ENCODE measurements at regions not wholly inside any gene's neighbourhood (a gene's known extent, or its start where the extent isn't known, plus 50 kb on each side); places are given as distances from the start of the nearest gene placed in this dataset.

DNA sequence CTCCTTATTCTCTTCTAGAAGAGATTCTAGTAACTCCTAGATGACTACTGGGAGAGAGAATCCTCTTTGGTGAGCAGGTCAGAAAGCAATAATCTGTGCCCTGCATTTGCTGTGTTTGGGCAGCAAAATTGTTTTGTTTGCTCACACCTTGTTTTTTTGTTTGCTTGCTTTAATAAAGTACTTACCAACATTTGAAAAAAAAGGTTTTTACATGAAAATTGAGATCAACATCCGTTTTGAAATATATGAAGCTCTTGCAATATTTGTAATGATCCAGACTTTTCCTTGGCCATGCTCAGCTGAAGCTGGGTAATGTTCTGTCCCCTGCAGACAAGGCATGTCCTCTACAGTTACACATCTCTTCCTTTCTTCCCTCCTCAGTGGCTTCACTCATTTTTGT, 62.2 kb downstream of the DIPK2A start:
- no peak overlapping the region for H2AK5ac ChIP-seq (ENCODE audit: insufficient read length, low read length)
- H3K23me2 ChIP-seq (ENCODE audit: insufficient read length, low read depth, low read length, poor library complexity, severe bottlenecking): no peaks in the 10 kb centered on the region
- H3K4me1 Mint-ChIP-seq: peaks cover 5% of the 10 kb centered on the region in 2 experiments
- H4K20me1 ChIP-seq (ENCODE audit: control insufficient read depth, insufficient read depth, insufficient read length): no peaks in the 10 kb centered on the region
- H3K9me3 Mint-ChIP-seq: no peaks in the 10 kb centered on the region
- no peak overlapping the region for H2BK15ac ChIP-seq (ENCODE audit: low read depth, low read length)
- no CpG with 5 or more reads among the region's 1 CpG for WGBS (ENCODE audit: extremely low coverage, insufficient read length, low lambda C conversion rate)
- H3K9me3 ChIP-seq (ENCODE audit: control insufficient read depth, low read depth, low read length): no peaks in the 10 kb centered on the region
- H3K18ac ChIP-seq (ENCODE audit: insufficient read length, low read depth, low read length): no peak overlapping the region
- H2AFZ ChIP-seq (ENCODE audit: low read length): no peak overlapping the region
- no peaks in the 10 kb centered on the region for H3K36me3 Mint-ChIP-seq (ENCODE audit: insufficient read depth in 1 of 3, low read depth in 3 of 3)
- TF ChIP-seq, protein P1, sequence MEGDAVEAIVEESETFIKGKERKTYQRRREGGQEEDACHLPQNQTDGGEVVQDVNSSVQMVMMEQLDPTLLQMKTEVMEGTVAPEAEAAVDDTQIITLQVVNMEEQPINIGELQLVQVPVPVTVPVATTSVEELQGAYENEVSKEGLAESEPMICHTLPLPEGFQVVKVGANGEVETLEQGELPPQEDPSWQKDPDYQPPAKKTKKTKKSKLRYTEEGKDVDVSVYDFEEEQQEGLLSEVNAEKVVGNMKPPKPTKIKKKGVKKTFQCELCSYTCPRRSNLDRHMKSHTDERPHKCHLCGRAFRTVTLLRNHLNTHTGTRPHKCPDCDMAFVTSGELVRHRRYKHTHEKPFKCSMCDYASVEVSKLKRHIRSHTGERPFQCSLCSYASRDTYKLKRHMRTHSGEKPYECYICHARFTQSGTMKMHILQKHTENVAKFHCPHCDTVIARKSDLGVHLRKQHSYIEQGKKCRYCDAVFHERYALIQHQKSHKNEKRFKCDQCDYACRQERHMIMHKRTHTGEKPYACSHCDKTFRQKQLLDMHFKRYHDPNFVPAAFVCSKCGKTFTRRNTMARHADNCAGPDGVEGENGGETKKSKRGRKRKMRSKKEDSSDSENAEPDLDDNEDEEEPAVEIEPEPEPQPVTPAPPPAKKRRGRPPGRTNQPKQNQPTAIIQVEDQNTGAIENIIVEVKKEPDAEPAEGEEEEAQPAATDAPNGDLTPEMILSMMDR (conservative IDR thresholded peaks at IDR 0.05): no peak
- H2BK20ac ChIP-seq (ENCODE audit: low read depth, low read length, poor library complexity, severe bottlenecking): no peak overlapping the region
- no peak overlapping the region for H3K23ac ChIP-seq (ENCODE audit: insufficient read length, low read depth, low read length)
- no peaks in the 10 kb centered on the region for H3K27me3 ChIP-seq (ENCODE audit: insufficient read depth, low read length)
- H2BK12ac ChIP-seq (ENCODE audit: insufficient read length, low read depth, low read length): no peak overlapping the region
- no peak overlapping the region for H3K56ac ChIP-seq (ENCODE audit: insufficient read length, low read depth, low read length)
- no peak overlapping the region for H3K14ac ChIP-seq (ENCODE audit: insufficient read depth, low read length)
- H4K5ac ChIP-seq (ENCODE audit: insufficient read length, low read depth, low read length): no peak overlapping the region
- H3K4me1 ChIP-seq (ENCODE audit: insufficient read depth, low read length): peaks cover 3% of the 10 kb centered on the region; the same call in 1 of the 2 replicates
- no peaks in the 10 kb centered on the region for H3K27me3 Mint-ChIP-seq (ENCODE audit: low read depth)
- H3K4me2 ChIP-seq (ENCODE audit: insufficient read depth, insufficient read length, low read length): no peak overlapping the region
- no peak for DNase-seq
- no peak overlapping the region for H3K4me3 Mint-ChIP-seq
- no peaks in the 10 kb centered on the region for H3K79me1 ChIP-seq (ENCODE audit: insufficient read depth, low read depth, low read length, poor library complexity, severe bottlenecking)
- no peaks in the 10 kb centered on the region for H3K79me2 ChIP-seq (ENCODE audit: insufficient read depth, low read length)
- H3K27ac Mint-ChIP-seq: no peak overlapping the region; a peak in 1 of 7 replicates
- H4K8ac ChIP-seq (replicated peaks; ENCODE audit: insufficient read length, low read depth, low read length): no peak overlapping the region
- no peak overlapping the region for H2BK120ac ChIP-seq (ENCODE audit: low read depth, low read length, poor library complexity, severe bottlenecking)
- no peak overlapping the region for H3T11ph ChIP-seq (ENCODE audit: low read length)
- H3K9ac ChIP-seq (ENCODE audit: extremely low read depth, insufficient read length, low read length): no peak overlapping the region
- no peak overlapping the region for H3K4ac ChIP-seq (ENCODE audit: low read depth, low read length)
- no peak overlapping the region for H3K27ac ChIP-seq (ENCODE audit: insufficient read length, low read depth, low read length)
- H2BK5ac ChIP-seq (ENCODE audit: insufficient read length, low read length): no peak overlapping the region
- no peak overlapping the region for H4K91ac ChIP-seq (ENCODE audit: insufficient read length, low read depth, low read length)

Data from H9 (cell line).